GM19467 (cell line): ENCODE measurements at regions not wholly inside any gene's neighbourhood (a gene's known extent, or its start where the extent isn't known, plus 50 kb on each side); places are given as distances from the start of the nearest gene placed in this dataset.

Source experiments
- ATAC-seq: cut with Tn5 transposase; IDR thresholded peaks from one replicate; pipeline ENCODE4 v1.9.1; 2021; ENCODE audit warnings: mild to moderate bottlenecking, moderate library complexity; ENCODE audit not compliant: unreplicated experiment

GRCh38 chrX:96311366-96311765 lies 373.3 kb upstream of the DIAPH2 start:
- ATAC-seq = no peak

GRCh38 chrX:96314985-96315384 lies 369.7 kb upstream of the DIAPH2 start:
- no peak for ATAC-seq

- ATAC-seq = no peak
These were observed 322.8 kb upstream of the DIAPH2 start for GRCh38 chrX:96361844-96362243.

- ATAC-seq = no peak
These were observed 312.2 kb upstream of the DIAPH2 start for GRCh38 chrX:96372313-96373046.

GRCh38 chrX:96373047-96373355 lies 311.6 kb upstream of the DIAPH2 start:
- ATAC-seq = no peak

- no peak for ATAC-seq
These were observed 308.4 kb upstream of the DIAPH2 start for GRCh38 chrX:96376266-96376665.

GRCh38 chrX:96379951-96380350 lies 304.7 kb upstream of the DIAPH2 start:
- ATAC-seq = no peak

- ATAC-seq = no peak
These were observed 302.6 kb upstream of the DIAPH2 start for GRCh38 chrX:96382018-96382417.

- no peak for ATAC-seq
These were observed 301.2 kb upstream of the DIAPH2 start for GRCh38 chrX:96383428-96383827.

GRCh38 chrX:96386325-96386724 lies 298.3 kb upstream of the DIAPH2 start:
- no peak for ATAC-seq

GRCh38 chrX:96386981-96387380 lies 297.7 kb upstream of the DIAPH2 start:
- ATAC-seq = no peak

GRCh38 chrX:96387801-96388200 lies 296.8 kb upstream of the DIAPH2 start:
- no peak for ATAC-seq

GRCh38 chrX:96389281-96390047 lies 295.2 kb upstream of the DIAPH2 start:
- no peak for ATAC-seq

- ATAC-seq = no peak
These were observed 290.0 kb upstream of the DIAPH2 start for GRCh38 chrX:96394598-96394997.

- ATAC-seq = no peak
These were observed 281.2 kb upstream of the DIAPH2 start for GRCh38 chrX:96403446-96403845.

- ATAC-seq = no peak
These were observed 278.8 kb upstream of the DIAPH2 start for GRCh38 chrX:96405842-96406241.

- no peak for ATAC-seq
These were observed 277.6 kb upstream of the DIAPH2 start for GRCh38 chrX:96407072-96407471.

- ATAC-seq = no peak
These were observed 277.1 kb upstream of the DIAPH2 start for GRCh38 chrX:96407501-96407900.

- no peak for ATAC-seq
These were observed 276.7 kb upstream of the DIAPH2 start for GRCh38 chrX:96407981-96408380.

GRCh38 chrX:96410927-96411326 lies 273.7 kb upstream of the DIAPH2 start:
- no peak for ATAC-seq

GRCh38 chrX:96417695-96418094 lies 266.9 kb upstream of the DIAPH2 start:
- ATAC-seq = no peak

- no peak for ATAC-seq
These were observed 260.6 kb upstream of the DIAPH2 start for GRCh38 chrX:96424007-96424406.

GRCh38 chrX:96425200-96425599 lies 259.4 kb upstream of the DIAPH2 start:
- ATAC-seq = no peak
